ENCODE measurements at regions not wholly inside any gene's neighbourhood (a gene's known extent, or its start where the extent isn't known, plus 50 kb on each side); places are given as distances from the start of the nearest gene placed in this dataset.

GRCh38 chr1:87449348-87449963, 120.8 kb downstream of the LMO4 start:
- no peak for TF ChIP-seq FOXA1 (IDR thresholded peaks at IDR 0.05)
- no peak for TF ChIP-seq CTCF (IDR thresholded peaks at IDR 0.05; ENCODE audit: low read depth, low read length, missing input control)
- TF ChIP-seq NR2F2 (IDR thresholded peaks at IDR 0.05) = no peak
- peak; percentile 70 for TF ChIP-seq SP1 (IDR thresholded peaks at IDR 0.05)
